ENCODE measurements at regions not wholly inside any gene's neighbourhood (a gene's known extent, or its start where the extent isn't known, plus 50 kb on each side); places are given as distances from the start of the nearest gene placed in this dataset.

- H3K9me3 ChIP-seq (ENCODE audit: control insufficient read depth, low read depth, low read length) = no peaks in the 10 kb centered on the region
- H3K4me3 ChIP-seq (ENCODE audit: low read length) = no peak overlapping the region
- H3K27ac ChIP-seq (ENCODE audit: low read length) = no peak overlapping the region
- H3K9ac ChIP-seq (ENCODE audit: low read length) = no peak overlapping the region
- no peaks in the 10 kb centered on the region for H3K27me3 ChIP-seq (ENCODE audit: control insufficient read depth, insufficient read depth, low read length)
- H3K4me1 ChIP-seq (ENCODE audit: control insufficient read depth, low read depth, low read length) = peaks cover 11% of the 10 kb centered on the region
- no peaks in the 10 kb centered on the region for H3K36me3 ChIP-seq (ENCODE audit: control insufficient read depth, low read depth, low read length)
These were observed 71.0 kb upstream of the KCTD1 start for GRCh38 chr18:26619350-26619749.

- Histone ChIP-seq H3K27me3 (ENCODE audit: control insufficient read depth, insufficient read depth, low read length) (no peaks in the 10 kb centered on the region), H3K9ac (ENCODE audit: low read length) (no peak overlapping the region), H3K4me1 (ENCODE audit: control insufficient read depth, low read depth, low read length) (peaks cover 12% of the 10 kb centered on the region), H3K4me3 (ENCODE audit: low read length) (no peak overlapping the region), H3K9me3 (ENCODE audit: control insufficient read depth, low read depth, low read length) (no peaks in the 10 kb centered on the region), H3K36me3 (ENCODE audit: control insufficient read depth, low read depth, low read length) (no peaks in the 10 kb centered on the region), H3K27ac (ENCODE audit: low read length) (no peak overlapping the region)
These were observed 69.8 kb upstream of the KCTD1 start for GRCh38 chr18:26618135-26618534.

- Histone ChIP-seq H3K27ac (ENCODE audit: low read length) (no peak overlapping the region), H3K9me3 (ENCODE audit: control insufficient read depth, low read depth, low read length) (no peaks in the 10 kb centered on the region), H3K27me3 (ENCODE audit: control insufficient read depth, insufficient read depth, low read length) (no peaks in the 10 kb centered on the region), H3K4me1 (ENCODE audit: control insufficient read depth, low read depth, low read length) (peaks cover 12% of the 10 kb centered on the region), H3K36me3 (ENCODE audit: control insufficient read depth, low read depth, low read length) (no peaks in the 10 kb centered on the region), H3K9ac (ENCODE audit: low read length) (no peak overlapping the region), H3K4me3 (ENCODE audit: low read length) (no peak overlapping the region)
These were observed 68.8 kb upstream of the KCTD1 start for GRCh38 chr18:26617151-26617554.

- Histone ChIP-seq H3K9ac (ENCODE audit: low read length) (no peak overlapping the region), H3K27ac (ENCODE audit: low read length) (no peak overlapping the region), H3K36me3 (ENCODE audit: control insufficient read depth, low read depth, low read length) (no peaks in the 10 kb centered on the region)
These were observed 66.0 kb upstream of the KCTD1 start for GRCh38 chr18:26614374-26614773.

More at GRCh38 chr18:26614374-26614773, 66.0 kb upstream of the KCTD1 start:
- no peaks in the 10 kb centered on the region for H3K27me3 ChIP-seq (ENCODE audit: control insufficient read depth, insufficient read depth, low read length)
- H3K4me1 ChIP-seq (ENCODE audit: control insufficient read depth, low read depth, low read length) = peaks cover 12% of the 10 kb centered on the region
- H3K9me3 ChIP-seq (ENCODE audit: control insufficient read depth, low read depth, low read length) = no peaks in the 10 kb centered on the region
- no peak overlapping the region for H3K4me3 ChIP-seq (ENCODE audit: low read length)
